Fibroblast of peridontal ligament (primary cell): ENCODE measurements at regions not wholly inside any gene's neighbourhood (a gene's known extent, or its start where the extent isn't known, plus 50 kb on each side); places are given as distances from the start of the nearest gene placed in this dataset.

Source experiments
- DNase-seq: peaks from one replicate; pipeline ENCODE4 v3.0.0-alpha.2; 2010; ENCODE audit errors: extremely low read depth

GRCh38 chr15:101124731-101125451 is 127.0 kb downstream of the CHSY1 start:
- peak; percentile 77 for DNase-seq

DNA sequence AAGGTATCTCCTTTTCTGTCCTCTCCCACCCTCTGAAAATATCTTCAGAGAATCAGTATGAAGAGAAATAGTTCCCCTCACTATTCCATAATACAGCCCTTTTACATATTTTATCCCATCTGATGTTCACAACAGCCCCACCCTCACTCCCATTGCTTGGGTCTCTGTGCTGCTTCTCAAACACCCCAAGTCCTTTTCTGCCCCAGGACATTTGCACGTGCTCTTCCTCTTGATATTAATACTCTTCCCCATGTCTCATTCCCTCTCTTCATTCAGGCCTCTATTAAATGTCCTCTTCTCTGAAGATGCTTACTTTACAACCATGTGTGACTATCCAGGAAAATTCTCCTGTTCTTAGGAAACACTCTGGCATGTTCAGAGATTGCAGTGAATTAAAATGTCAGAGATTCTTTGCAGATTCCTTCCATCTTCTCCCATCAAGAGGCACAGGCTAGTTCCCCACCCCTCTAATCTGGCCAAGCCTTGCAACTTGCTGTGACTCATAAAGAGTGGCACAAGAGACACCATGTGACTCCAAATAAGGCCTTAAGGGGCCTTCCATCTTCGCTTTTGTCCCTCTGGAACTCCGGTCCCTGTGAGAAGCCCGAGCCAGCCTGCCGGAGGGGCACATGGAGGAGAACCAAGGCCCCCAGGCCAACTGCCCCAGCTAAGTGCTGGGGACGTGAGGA is 128.5 kb downstream of the CHSY1 start:
- DNase-seq = peak; percentile 78

DNA sequence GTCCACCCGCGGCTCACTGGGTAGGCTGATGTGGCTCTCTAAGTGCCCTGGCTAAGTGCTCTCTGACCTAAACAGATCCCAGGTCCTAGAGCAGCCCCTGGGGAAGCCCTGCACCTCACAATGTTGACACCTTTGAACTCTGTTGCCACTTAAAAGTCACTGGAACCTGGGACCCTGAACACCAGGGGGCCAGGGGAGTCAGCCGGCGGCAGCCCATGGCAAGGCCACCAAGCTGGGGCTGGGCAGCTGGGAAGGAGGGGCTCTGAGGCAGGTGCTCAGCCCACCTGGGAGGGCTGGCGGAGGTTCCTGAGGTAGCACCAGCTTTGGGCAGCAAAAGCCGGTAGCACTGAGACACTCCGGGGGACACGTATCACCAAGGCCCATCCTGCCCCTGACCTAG is 129.0 kb downstream of the CHSY1 start:
- no peak for DNase-seq

- no peak for DNase-seq
Measured at GRCh38 chr15:101122266-101122665, 129.6 kb downstream of the CHSY1 start.

DNA sequence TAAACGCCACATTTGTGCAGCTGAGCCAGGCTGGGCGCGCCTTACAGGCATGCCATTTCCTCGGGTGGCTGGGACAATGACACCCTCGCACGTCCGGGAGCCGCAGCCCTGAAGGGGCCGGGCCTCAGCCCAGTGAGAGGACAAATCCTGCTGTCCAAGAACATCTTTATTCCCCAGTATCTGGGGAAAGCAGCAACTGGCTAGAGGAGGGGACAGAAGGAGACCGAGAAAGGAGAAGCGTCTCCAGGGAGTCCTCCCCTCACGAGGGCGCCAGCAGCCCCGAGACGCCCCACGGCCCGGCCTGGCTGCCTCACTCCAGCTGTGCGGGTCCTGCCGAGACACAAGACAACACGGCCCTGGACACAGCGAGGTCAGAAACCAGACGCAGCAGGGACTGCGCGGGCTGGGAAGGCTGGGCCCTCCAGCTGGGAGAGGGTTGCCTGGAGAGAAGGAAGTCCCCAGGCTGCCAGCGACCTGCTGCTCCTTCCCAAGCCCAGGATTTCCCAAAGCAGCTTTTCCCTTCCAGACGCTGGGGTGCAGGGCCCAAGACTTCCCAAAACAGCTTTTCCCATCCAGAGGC is 130.2 kb downstream of the CHSY1 start:
- DNase-seq = peak; percentile 54

GRCh38 chr15:101120987-101121386 is 130.9 kb downstream of the CHSY1 start:
- no peak for DNase-seq

DNA sequence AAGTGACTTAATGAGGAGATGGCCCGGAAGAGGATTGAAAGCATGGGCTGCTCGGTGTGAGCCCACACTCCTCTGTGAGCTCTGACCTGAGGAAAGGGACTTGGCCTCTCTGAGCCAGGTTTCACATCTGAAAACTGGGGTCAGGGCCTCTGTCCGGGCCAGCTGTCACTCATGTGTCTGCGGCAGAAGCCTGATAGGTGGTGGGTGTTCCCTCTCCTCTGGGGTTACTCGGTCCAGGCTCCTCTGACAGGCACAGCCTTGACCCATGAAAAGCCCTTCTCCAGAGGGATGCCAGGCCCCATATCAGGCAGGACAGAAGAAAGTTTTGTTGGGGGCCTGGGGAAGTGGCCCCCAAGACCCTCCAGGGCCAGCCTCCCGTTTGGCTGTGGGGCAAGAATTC is 131.4 kb downstream of the CHSY1 start:
- no peak for DNase-seq
